Suprapubic skin (tissue), 3 donors: ENCODE measurements at regions not wholly inside any gene's neighbourhood (a gene's known extent, or its start where the extent isn't known, plus 50 kb on each side); places are given as distances from the start of the nearest gene placed in this dataset.

Experiments
- POLR2AphosphoS5 ChIP-seq, 3 donors: sonication (generic); formaldehyde crosslinking; IDR thresholded peaks; one replicate each; pipeline ENCODE4 v1.6.1; 2017; ENCODE audit warnings: antibody characterized with exemption in 3 of 3
- TF ChIP-seq, protein P1 (sequence below), 2 donors: fragments of 200-600 bp in 1 of 2; fragments of 450-650 bp in 1 of 2; sonication (generic) in 1 of 2; IDR thresholded peaks; one replicate each; pipeline ENCODE4 v1.5.1; 2016 to 2019; ENCODE audit warnings: antibody characterized with exemption in 2 of 2, mild to moderate bottlenecking in 1 of 2, moderate library complexity in 1 of 2

DNA sequence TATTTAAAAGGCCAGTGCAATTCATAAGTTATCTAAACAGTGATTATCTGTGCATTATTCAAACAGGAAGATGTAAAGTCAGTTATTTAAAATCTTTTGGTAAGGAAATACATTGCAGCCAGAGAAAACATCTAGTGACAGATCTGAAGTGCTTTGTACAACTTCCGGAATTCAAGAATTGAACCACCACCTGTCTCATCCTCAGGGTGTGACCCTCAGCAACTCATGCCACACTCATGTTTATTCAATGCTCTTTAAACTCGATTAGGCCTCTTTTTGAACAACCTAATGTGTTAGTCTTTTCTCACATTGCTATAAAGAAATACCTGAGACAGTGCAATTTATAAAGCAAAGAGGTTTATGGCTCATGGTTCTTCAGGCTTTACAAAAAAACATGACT, 62.6 kb upstream of the GGTLC1 start:
- TF ChIP-seq, protein P1, sequence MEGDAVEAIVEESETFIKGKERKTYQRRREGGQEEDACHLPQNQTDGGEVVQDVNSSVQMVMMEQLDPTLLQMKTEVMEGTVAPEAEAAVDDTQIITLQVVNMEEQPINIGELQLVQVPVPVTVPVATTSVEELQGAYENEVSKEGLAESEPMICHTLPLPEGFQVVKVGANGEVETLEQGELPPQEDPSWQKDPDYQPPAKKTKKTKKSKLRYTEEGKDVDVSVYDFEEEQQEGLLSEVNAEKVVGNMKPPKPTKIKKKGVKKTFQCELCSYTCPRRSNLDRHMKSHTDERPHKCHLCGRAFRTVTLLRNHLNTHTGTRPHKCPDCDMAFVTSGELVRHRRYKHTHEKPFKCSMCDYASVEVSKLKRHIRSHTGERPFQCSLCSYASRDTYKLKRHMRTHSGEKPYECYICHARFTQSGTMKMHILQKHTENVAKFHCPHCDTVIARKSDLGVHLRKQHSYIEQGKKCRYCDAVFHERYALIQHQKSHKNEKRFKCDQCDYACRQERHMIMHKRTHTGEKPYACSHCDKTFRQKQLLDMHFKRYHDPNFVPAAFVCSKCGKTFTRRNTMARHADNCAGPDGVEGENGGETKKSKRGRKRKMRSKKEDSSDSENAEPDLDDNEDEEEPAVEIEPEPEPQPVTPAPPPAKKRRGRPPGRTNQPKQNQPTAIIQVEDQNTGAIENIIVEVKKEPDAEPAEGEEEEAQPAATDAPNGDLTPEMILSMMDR (IDR thresholded peaks at IDR 0.05) = no peak
- TF ChIP-seq POLR2AphosphoS5 (IDR thresholded peaks at IDR 0.05) = no peak
